ENCODE measurements at regions not wholly inside any gene's neighbourhood (a gene's known extent, or its start where the extent isn't known, plus 50 kb on each side); places are given as distances from the start of the nearest gene placed in this dataset.
"Not testable (repeated sequence)": the region's sequence is repeated elsewhere in the genome, so short reads cannot be mapped to it uniquely, and the experiment has no call there.

DNA sequence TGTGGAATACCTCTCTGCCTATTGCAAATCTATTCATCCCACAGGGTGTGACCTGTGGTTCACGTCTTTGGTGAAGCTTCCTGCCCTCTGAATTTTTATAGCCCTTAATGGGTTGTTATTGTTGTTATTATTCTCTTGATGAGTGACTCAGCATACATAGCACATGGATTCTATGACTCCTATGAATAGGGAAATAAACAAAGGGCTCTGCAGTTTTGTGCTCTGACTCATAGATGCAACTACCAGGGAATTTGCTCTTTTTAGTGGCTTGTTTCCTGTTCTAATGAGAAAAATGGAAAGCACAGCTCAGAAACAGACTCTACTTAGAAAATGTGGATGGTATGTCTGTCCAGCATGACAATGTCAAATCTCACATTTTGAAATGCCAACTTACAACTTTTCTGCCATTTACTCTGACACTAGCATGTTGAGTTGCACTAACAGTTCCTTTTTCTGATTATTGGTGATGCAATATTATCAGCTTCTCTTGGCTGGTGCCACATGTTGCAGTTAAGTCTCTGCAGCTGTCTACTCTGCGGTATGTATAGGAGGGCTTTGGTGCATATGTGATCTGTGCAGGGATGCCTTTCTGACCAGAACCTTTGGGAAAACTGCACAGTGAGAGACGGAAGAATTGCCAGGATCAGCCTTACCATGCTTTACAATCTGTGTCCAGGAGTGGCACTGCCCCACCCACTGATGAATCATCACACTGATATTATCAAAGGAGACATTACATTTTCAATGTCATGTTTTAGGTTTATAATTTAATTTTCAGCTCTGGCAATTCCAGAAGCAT is 996.4 kb upstream of the WWC1 start:
- DNase-seq (ENCODE audit: low read depth), result peak; percentile 88
- TF ChIP-seq, protein P1, sequence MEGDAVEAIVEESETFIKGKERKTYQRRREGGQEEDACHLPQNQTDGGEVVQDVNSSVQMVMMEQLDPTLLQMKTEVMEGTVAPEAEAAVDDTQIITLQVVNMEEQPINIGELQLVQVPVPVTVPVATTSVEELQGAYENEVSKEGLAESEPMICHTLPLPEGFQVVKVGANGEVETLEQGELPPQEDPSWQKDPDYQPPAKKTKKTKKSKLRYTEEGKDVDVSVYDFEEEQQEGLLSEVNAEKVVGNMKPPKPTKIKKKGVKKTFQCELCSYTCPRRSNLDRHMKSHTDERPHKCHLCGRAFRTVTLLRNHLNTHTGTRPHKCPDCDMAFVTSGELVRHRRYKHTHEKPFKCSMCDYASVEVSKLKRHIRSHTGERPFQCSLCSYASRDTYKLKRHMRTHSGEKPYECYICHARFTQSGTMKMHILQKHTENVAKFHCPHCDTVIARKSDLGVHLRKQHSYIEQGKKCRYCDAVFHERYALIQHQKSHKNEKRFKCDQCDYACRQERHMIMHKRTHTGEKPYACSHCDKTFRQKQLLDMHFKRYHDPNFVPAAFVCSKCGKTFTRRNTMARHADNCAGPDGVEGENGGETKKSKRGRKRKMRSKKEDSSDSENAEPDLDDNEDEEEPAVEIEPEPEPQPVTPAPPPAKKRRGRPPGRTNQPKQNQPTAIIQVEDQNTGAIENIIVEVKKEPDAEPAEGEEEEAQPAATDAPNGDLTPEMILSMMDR (IDR thresholded peaks at IDR 0.05; ENCODE audit: insufficient read depth, low read depth, low read length, missing control alignments), result no peak
- no peak overlapping the region for H3K4me3 ChIP-seq (ENCODE audit: low read length)

DNA sequence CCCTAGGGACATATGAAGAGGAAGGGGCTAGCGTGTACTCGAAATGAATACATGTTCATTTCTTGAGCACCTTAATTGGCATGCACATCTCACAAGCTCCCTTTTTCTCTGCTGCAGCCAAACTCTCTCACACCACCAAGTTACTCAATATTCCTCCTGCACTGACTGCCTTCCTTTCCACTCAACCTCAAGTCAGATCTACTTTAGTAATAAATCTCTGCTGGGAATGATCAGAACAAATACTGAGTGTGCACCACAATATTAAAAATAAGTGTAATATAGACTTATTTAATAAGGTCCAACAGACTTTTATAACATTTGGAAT is 995.8 kb upstream of the WWC1 start:
- H3K4me3 ChIP-seq (ENCODE audit: low read length), result no peak overlapping the region

DNA sequence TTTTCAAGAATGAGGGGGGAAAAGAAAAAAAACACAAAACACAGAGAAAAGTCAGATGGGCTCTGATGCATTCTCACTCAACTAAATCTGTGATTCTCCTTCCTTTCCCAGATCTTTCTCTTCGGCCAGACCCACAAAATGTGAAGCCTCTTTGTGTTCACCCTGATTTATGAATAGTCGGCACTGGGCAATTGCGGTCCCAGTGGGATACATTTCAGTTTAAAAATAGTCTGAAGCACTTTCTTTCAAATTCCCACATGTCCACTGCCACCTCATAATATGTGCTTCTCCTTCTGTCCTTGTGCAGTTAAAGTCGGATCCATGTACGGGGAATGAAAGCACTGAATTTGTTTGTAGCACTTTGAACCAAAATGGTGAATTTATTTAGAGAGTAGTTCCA is 995.4 kb upstream of the WWC1 start:
- DNase-seq (ENCODE audit: low read depth), result no peak
- TF ChIP-seq, protein P1 (IDR thresholded peaks at IDR 0.05; ENCODE audit: insufficient read depth, low read depth, low read length, missing control alignments), result no peak

More for the DNA sequence above, 995.8 kb upstream of the WWC1 start:
- TF ChIP-seq, protein P1 (IDR thresholded peaks at IDR 0.05; ENCODE audit: insufficient read depth, low read depth, low read length, missing control alignments), result no peak
- no peak for DNase-seq (ENCODE audit: low read depth)

DNA sequence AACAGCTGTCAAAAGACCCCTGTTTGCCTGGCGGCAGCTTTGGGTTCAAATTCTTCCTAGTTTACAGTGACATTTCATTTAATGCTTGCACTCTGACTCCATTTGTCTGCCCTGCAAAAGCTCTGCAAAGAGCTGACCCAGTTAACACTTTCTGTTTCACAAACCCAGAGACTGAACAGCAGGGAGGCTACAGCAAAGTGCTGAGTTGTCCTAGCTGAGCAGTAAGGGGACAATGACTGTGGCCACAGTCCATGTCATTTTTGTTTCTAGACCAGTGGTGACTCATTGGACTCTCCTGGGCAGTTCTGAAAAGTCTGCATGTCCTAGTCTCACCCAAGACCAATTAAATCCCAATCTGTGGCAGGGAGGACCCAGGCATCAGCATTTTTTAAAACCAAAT is 994.8 kb upstream of the WWC1 start:
- no peak for DNase-seq (ENCODE audit: low read depth)
- H3K4me3 ChIP-seq (ENCODE audit: low read length), result no peak overlapping the region
- TF ChIP-seq, protein P1 (IDR thresholded peaks at IDR 0.05; ENCODE audit: insufficient read depth, low read depth, low read length, missing control alignments), result no peak

More for the DNA sequence above, 995.4 kb upstream of the WWC1 start:
- H3K4me3 ChIP-seq (ENCODE audit: low read length), result no peak overlapping the region

DNA sequence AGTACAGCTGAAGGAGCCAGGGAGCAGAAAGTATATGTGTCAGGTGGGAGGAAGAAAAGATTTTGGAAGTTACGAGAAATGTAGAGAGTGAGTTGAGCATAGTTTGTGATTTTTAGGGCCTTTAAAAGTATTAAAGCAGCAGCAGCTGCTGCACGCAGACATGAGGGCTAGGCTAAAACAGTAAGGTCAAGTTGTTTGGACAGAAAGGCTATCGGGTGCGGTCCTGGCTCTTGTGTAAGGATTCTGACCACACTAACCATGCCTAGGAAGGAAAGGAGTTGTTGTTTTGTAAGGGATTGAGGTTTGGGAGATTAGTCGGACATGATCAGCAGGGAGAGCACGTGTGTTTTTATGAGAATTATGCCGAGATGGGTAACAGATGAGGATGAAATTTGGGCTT is 991.6 kb upstream of the WWC1 start:
- not testable (repeated sequence) for H3K4me3 ChIP-seq (ENCODE audit: low read length); DNase-seq (ENCODE audit: low read depth)

DNA sequence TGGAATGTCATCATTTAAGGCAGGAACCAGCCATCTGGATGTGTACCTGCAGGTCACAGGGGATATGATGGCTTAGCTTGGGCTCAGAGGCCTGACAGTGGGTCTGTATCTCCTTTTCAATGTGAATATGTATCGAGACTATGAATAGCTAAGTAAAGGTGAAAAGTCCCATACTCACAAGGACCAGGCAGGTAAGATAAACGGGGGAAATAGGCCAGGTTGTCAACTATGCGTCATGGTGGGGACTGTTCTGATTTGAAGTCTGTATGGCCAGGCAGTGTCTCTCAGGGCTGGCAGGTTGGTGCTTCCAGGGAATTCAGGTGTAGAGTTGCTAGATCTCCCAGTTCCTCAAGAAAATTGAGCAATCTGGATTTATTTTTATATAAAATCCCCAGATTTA is 987.9 kb upstream of the WWC1 start:
- TF ChIP-seq, protein P1 (IDR thresholded peaks at IDR 0.05; ENCODE audit: insufficient read depth, low read depth, low read length, missing control alignments), result no peak
- DNase-seq (ENCODE audit: low read depth), result no peak

DNA sequence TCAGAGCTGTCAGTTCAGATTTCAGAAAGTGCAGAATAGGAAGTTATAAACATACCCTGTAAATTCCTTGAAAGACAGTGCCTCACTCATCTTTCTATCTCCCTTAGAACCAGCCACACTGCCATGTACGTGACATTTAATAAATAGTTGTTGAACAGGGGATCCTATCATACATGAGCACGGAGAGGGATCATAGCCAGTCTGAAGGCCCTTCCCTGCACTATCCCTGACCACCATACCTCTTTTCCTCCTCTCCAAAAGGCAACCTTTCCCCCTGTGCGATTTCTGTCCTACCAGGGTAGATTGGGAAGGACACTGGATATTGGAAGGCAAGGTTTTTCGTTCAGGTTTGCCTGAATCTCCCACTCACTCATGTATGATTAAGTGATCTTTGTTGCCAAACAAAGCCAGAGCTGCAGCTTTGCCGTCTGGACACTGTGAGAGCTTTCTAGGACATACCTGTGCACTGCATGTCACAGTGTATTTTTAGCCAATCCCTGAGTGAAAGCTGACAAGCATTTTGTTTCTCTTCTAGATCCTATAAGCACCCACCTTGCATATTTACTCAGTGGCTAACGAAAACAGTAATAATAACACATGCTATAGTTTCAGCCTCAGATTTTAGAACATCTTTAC is 986.5 kb upstream of the WWC1 start:
- TF ChIP-seq, protein P1 (IDR thresholded peaks at IDR 0.05; ENCODE audit: insufficient read depth, low read depth, low read length, missing control alignments), result no peak
- no peak overlapping the region for H3K4me3 ChIP-seq (ENCODE audit: low read length)
- no peak for DNase-seq (ENCODE audit: low read depth)

More for the DNA sequence above, 987.9 kb upstream of the WWC1 start:
- no peak overlapping the region for H3K4me3 ChIP-seq (ENCODE audit: low read length)
